HCT116 (cell line): ENCODE measurements at regions not wholly inside any gene's neighbourhood (a gene's known extent, or its start where the extent isn't known, plus 50 kb on each side); places are given as distances from the start of the nearest gene placed in this dataset.

Experiments used
- CTCF ChIP-seq, 3 experiments: fragments of 200-600 bp in 1 of 3; sonication (generic) in 1 of 3; IDR thresholded peaks in 2 of 3; conservative IDR thresholded peaks in 1 of 3; 2 replicates each; pipeline ENCODE4 v1.5.1; 2012 to 2017; ENCODE audit warnings: low read depth in 2 of 3, low read length in 2 of 3, antibody characterized with exemption in 1 of 3, borderline replicate concordance in 1 of 3, control low read depth in 1 of 3, mild to moderate bottlenecking in 1 of 3, mixed read lengths in 1 of 3, mixed run types in 1 of 3, moderate library complexity in 1 of 3; ENCODE audit not compliant: insufficient read depth in 1 of 3
- EZH2 ChIP-seq: fragments of 200-600 bp; sonication (generic); IDR thresholded peaks from 2 replicates; pipeline ENCODE4 v1.6.1; 2017; ENCODE audit warnings: antibody characterized with exemption, mixed run types
- EZH2phosphoT487 ChIP-seq: fragments of 200-600 bp; IDR thresholded peaks from 2 replicates; pipeline ENCODE4 v1.6.1; 2018; ENCODE audit warnings: antibody characterized with exemption, borderline replicate concordance
- JUND ChIP-seq: IDR thresholded peaks from 2 replicates; pipeline ENCODE4 v1.6.1; 2012
- REST ChIP-seq: IDR thresholded peaks from 2 replicates; pipeline ENCODE4 v1.6.1; 2012; ENCODE audit warnings: low read depth
- ZFX ChIP-seq: fragments of 450-650 bp; IDR thresholded peaks from 2 replicates; pipeline ENCODE4 v1.6.1; 2017

GRCh38 chr21:35326677-35327076 lies 277.6 kb upstream of the RUNX1 start:
- TF ChIP-seq REST (no peak), CTCF (IDR thresholded peaks at IDR 0.05 in 2 of 3, conservative IDR thresholded peaks at IDR 0.05 in 1 of 3; ENCODE audit: borderline replicate concordance in 1 of 3, insufficient read depth in 1 of 3, low read depth in 2 of 3, low read length in 2 of 3) (no peak), ZFX (no peak), EZH2phosphoT487 (no peak), EZH2 (no peak), JUND (no peak)
